Smooth muscle cell (in vitro differentiated cells): ENCODE measurements at regions not wholly inside any gene's neighbourhood (a gene's known extent, or its start where the extent isn't known, plus 50 kb on each side); places are given as distances from the start of the nearest gene placed in this dataset.

Source experiments
- DNase-seq: peaks from one replicate; lab custom pipeline; 2025; ENCODE audit not compliant: unreplicated experiment; lab: John Stamatoyannopoulos, UW
- H2AFZ ChIP-seq: fragments of 200-600 bp; sonication (generic); 2 replicates; pipeline ENCODE4 v1.6.0; 2016; ENCODE audit warnings: antibody characterized with exemption, low read depth, mild to moderate bottlenecking
- H3F3A ChIP-seq: fragments of 200-600 bp; sonication (generic); 2 replicates; pipeline ENCODE4 v1.6.0; 2017; ENCODE audit warnings: antibody characterized with exemption, low read depth
- H3K27ac ChIP-seq: fragments of 200-600 bp; sonication (generic); 2 replicates; pipeline ENCODE4 v1.5.1; 2016; ENCODE audit warnings: low read depth, mild to moderate bottlenecking
- H3K27me3 ChIP-seq: fragments of 200-600 bp; sonication (generic); 2 replicates; pipeline ENCODE4 v1.6.1; 2016; ENCODE audit warnings: low read depth, mild to moderate bottlenecking
- H3K36me3 ChIP-seq: fragments of 200-600 bp; sonication (generic); 2 replicates; pipeline ENCODE4 v1.5.1; 2016; ENCODE audit warnings: low read depth
- H3K4me1 ChIP-seq: fragments of 200-600 bp; sonication (generic); 2 replicates; pipeline ENCODE4 v1.5.1; 2016; ENCODE audit warnings: low read depth
- H3K4me2 ChIP-seq: fragments of 200-600 bp; sonication (generic); 2 replicates; pipeline ENCODE4 v1.6.0; 2016; ENCODE audit warnings: mild to moderate bottlenecking
- H3K4me3 ChIP-seq: fragments of 200-600 bp; sonication (generic); 2 replicates; pipeline ENCODE4 v1.5.1; 2016; ENCODE audit warnings: mild to moderate bottlenecking
- H3K79me2 ChIP-seq: fragments of 200-600 bp; sonication (generic); 2 replicates; pipeline ENCODE4 v1.6.0; 2016; ENCODE audit warnings: low read depth, mild to moderate bottlenecking
- H3K9ac ChIP-seq: fragments of 200-600 bp; sonication (generic); 2 replicates; pipeline ENCODE4 v1.6.0; 2016; ENCODE audit warnings: low read depth
- H3K9me3 ChIP-seq: fragments of 200-600 bp; sonication (generic); replicated peaks from 2 replicates; pipeline ENCODE4 v1.5.1; 2016; ENCODE audit warnings: low read depth
- H4K20me1 ChIP-seq: fragments of 200-600 bp; sonication (generic); 2 replicates; pipeline ENCODE4 v1.6.0; 2016; ENCODE audit warnings: low read depth
- WGBS: methylation state at CpG from one replicate; pipeline ENCODE4 v1.1.7; 2016; ENCODE audit warnings: low lambda C conversion rate; 5-methylcytosine and 5-hydroxymethylcytosine counted together
- TF ChIP-seq, protein P1 (sequence below): fragments of 200-600 bp; sonication (generic); IDR thresholded peaks from 2 replicates; pipeline ENCODE4 v1.5.1; 2017; ENCODE audit warnings: borderline replicate concordance, mild to moderate bottlenecking, antibody characterized with exemption; ENCODE audit not compliant: insufficient read depth, poor library complexity, severe bottlenecking

GRCh38 chr16:59941594-59941993 lies 1207.5 kb upstream of the GOT2 start:
- DNase-seq, result no peak
- WGBS, result 80% methylated on average over 4 of the region's 4 CpGs

GRCh38 chr16:59920054-59920453 lies 1185.9 kb upstream of the GOT2 start:
- no peak for DNase-seq
- Histone ChIP-seq H3K9ac (no peak overlapping the region), H3K4me3 (no peak overlapping the region), H3K36me3 (no peaks in the 10 kb centered on the region), H3K9me3 (no peaks in the 10 kb centered on the region), H2AFZ (no peak overlapping the region), H3K27me3 (no peaks in the 10 kb centered on the region), H4K20me1 (no peaks in the 10 kb centered on the region), H3K4me1 (no peaks in the 10 kb centered on the region), H3F3A (no peaks in the 10 kb centered on the region), H3K79me2 (no peaks in the 10 kb centered on the region), H3K4me2 (no peak overlapping the region), H3K27ac (no peak overlapping the region)
- WGBS, result 92% methylated on average over 2 of the region's 2 CpGs
- TF ChIP-seq, protein P1, sequence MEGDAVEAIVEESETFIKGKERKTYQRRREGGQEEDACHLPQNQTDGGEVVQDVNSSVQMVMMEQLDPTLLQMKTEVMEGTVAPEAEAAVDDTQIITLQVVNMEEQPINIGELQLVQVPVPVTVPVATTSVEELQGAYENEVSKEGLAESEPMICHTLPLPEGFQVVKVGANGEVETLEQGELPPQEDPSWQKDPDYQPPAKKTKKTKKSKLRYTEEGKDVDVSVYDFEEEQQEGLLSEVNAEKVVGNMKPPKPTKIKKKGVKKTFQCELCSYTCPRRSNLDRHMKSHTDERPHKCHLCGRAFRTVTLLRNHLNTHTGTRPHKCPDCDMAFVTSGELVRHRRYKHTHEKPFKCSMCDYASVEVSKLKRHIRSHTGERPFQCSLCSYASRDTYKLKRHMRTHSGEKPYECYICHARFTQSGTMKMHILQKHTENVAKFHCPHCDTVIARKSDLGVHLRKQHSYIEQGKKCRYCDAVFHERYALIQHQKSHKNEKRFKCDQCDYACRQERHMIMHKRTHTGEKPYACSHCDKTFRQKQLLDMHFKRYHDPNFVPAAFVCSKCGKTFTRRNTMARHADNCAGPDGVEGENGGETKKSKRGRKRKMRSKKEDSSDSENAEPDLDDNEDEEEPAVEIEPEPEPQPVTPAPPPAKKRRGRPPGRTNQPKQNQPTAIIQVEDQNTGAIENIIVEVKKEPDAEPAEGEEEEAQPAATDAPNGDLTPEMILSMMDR, result no peak

More at GRCh38 chr16:59941594-59941993, 1207.5 kb upstream of the GOT2 start:
- no peak overlapping the region for H3K4me2 ChIP-seq
- H3K9ac ChIP-seq, result no peak overlapping the region
- no peaks in the 10 kb centered on the region for H3F3A ChIP-seq
- H3K27ac ChIP-seq, result no peak overlapping the region
- no peaks in the 10 kb centered on the region for H4K20me1 ChIP-seq
- H3K27me3 ChIP-seq, result no peaks in the 10 kb centered on the region
- no peak overlapping the region for H2AFZ ChIP-seq
- TF ChIP-seq, protein P1, result no peak
- no peaks in the 10 kb centered on the region for H3K36me3 ChIP-seq
- no peaks in the 10 kb centered on the region for H3K4me1 ChIP-seq
- no peaks in the 10 kb centered on the region for H3K79me2 ChIP-seq
- no peak overlapping the region for H3K4me3 ChIP-seq
- no peaks in the 10 kb centered on the region for H3K9me3 ChIP-seq

DNA sequence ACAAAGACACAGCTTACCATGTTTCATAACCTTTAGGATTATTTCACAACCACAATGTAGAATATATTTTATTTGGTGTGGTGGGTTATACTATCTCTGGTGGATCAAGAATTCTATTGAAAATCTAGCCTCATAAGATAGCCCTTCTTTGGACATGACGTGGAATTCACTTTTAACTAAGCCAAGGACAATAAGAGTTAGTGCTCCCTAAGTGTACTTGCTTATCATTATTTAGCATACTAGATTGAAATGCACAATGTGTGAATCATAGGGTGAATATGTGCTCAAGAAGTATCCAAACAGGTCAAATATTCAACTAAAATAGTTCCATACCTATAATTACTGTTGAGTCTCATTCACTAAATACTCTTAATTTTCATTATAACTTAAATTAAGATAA lies 1179.5 kb upstream of the GOT2 start:
- Histone ChIP-seq H3K4me1 (no peaks in the 10 kb centered on the region), H3K9me3 (no peaks in the 10 kb centered on the region), H4K20me1 (no peaks in the 10 kb centered on the region), H3K79me2 (no peaks in the 10 kb centered on the region), H3K27ac (no peak overlapping the region), H3F3A (no peaks in the 10 kb centered on the region), H3K27me3 (no peaks in the 10 kb centered on the region), H3K36me3 (no peaks in the 10 kb centered on the region), H3K4me2 (no peak overlapping the region), H3K9ac (no peak overlapping the region), H3K4me3 (no peak overlapping the region), H2AFZ (no peak overlapping the region)
- DNase-seq, result no peak
- TF ChIP-seq, protein P1, result no peak
- 75% methylated on average over 1 of the region's 1 CpG for WGBS

- no peak for DNase-seq
- Histone ChIP-seq H3K79me2 (no peaks in the 10 kb centered on the region), H3K9me3 (no peaks in the 10 kb centered on the region), H2AFZ (peak overlapping the region; percentile 1), H3K4me2 (peak overlapping the region; percentile 21), H3K9ac (no peak overlapping the region), H3K27ac (no peak overlapping the region), H3K36me3 (no peaks in the 10 kb centered on the region), H3K4me3 (no peak overlapping the region), H3K4me1 (no peaks in the 10 kb centered on the region), H4K20me1 (no peaks in the 10 kb centered on the region), H3F3A (no peaks in the 10 kb centered on the region), H3K27me3 (no peaks in the 10 kb centered on the region)
- WGBS, result 40% methylated on average over 5 of the region's 5 CpGs
- TF ChIP-seq, protein P1, result no peak
Measured at GRCh38 chr16:59909262-59909661, 1175.1 kb upstream of the GOT2 start.
